ENCODE measurements at regions not wholly inside any gene's neighbourhood (a gene's known extent, or its start where the extent isn't known, plus 50 kb on each side); places are given as distances from the start of the nearest gene placed in this dataset.

- TF ChIP-seq POLR2A (IDR thresholded peaks at IDR 0.05), result no peak
- TF ChIP-seq, protein P1, sequence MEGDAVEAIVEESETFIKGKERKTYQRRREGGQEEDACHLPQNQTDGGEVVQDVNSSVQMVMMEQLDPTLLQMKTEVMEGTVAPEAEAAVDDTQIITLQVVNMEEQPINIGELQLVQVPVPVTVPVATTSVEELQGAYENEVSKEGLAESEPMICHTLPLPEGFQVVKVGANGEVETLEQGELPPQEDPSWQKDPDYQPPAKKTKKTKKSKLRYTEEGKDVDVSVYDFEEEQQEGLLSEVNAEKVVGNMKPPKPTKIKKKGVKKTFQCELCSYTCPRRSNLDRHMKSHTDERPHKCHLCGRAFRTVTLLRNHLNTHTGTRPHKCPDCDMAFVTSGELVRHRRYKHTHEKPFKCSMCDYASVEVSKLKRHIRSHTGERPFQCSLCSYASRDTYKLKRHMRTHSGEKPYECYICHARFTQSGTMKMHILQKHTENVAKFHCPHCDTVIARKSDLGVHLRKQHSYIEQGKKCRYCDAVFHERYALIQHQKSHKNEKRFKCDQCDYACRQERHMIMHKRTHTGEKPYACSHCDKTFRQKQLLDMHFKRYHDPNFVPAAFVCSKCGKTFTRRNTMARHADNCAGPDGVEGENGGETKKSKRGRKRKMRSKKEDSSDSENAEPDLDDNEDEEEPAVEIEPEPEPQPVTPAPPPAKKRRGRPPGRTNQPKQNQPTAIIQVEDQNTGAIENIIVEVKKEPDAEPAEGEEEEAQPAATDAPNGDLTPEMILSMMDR (IDR thresholded peaks at IDR 0.05), result no peak
Measured at GRCh38 chr1:192954705-192955265, 104.4 kb downstream of the UCHL5 start.
